WTC11 (cell line): ENCODE measurements at regions not wholly inside any gene's neighbourhood (a gene's known extent, or its start where the extent isn't known, plus 50 kb on each side); places are given as distances from the start of the nearest gene placed in this dataset.

Experiments used
- ATAC-seq: fragments of 200-7000 bp; cut with Tn5 transposase; 2 replicates; pipeline ENCODE4 v1.10.0; 2021; ENCODE audit warnings: mild to moderate bottlenecking, moderate library complexity
- CTCF ChIA-PET: fragments of 300-600 bp; sonication (Branson Sonifier 250); formaldehyde crosslinking; loops from one replicate; lab custom pipeline; 2021; ENCODE audit warnings: antibody characterized with exemption; lab: Charles Lee
- POLR2A ChIA-PET: fragments of 350-600 bp; sonication (Branson Sonifier 250); formaldehyde crosslinking; loops from one replicate; lab custom pipeline; 2021; ENCODE audit warnings: antibody characterized with exemption; lab: Charles Lee
- DNase-seq: peaks from one replicate; pipeline ENCODE4 v3.0.0; 2021; ENCODE audit warnings: low spot score
- H3K27ac Mint-ChIP-seq: 2 replicates; pipeline ENCODE4 v1.8.0; 2021; ENCODE audit warnings: mixed read lengths
- H3K27me3 Mint-ChIP-seq: 2 replicates; pipeline ENCODE4 v1.8.0; 2021; ENCODE audit warnings: low read depth, mild to moderate bottlenecking, moderate library complexity, mixed read lengths
- H3K36me3 Mint-ChIP-seq: 2 replicates; pipeline ENCODE4 v1.8.0; 2021; ENCODE audit warnings: mixed read lengths
- H3K4me1 Mint-ChIP-seq: 2 replicates; pipeline ENCODE4 v1.8.0; 2022; ENCODE audit warnings: mixed read lengths
- H3K4me3 Mint-ChIP-seq: 2 replicates; pipeline ENCODE4 v1.8.0; 2021; ENCODE audit warnings: mild to moderate bottlenecking, moderate library complexity, mixed read lengths
- H3K9me3 Mint-ChIP-seq: 2 replicates; pipeline ENCODE4 v1.8.0; 2021; ENCODE audit warnings: mixed read lengths
- AR ChIP-seq: fragments of 250-450 bp; sonication (Bioruptor Pico); IDR thresholded peaks from 2 replicates; pipeline ENCODE4 v1.9.0; 2021; ENCODE audit warnings: mild to moderate bottlenecking
- ARID4B ChIP-seq: sonication (generic); formaldehyde crosslinking; IDR thresholded peaks from 2 replicates; pipeline ENCODE4 v1.8.0; 2023; ENCODE audit warnings: missing genetic modification reagents, mild to moderate bottlenecking, borderline replicate concordance
- CREM ChIP-seq: sonication (generic); formaldehyde crosslinking; IDR thresholded peaks from 2 replicates; pipeline ENCODE4 v1.8.1; 2022; ENCODE audit warnings: mild to moderate bottlenecking, missing genetic modification reagents, moderate library complexity
- FOXP4 ChIP-seq: sonication (generic); formaldehyde crosslinking; IDR thresholded peaks from 2 replicates; pipeline ENCODE4 v1.8.0; 2022; ENCODE audit warnings: mild to moderate bottlenecking, missing genetic modification reagents
- GABPB1 ChIP-seq: sonication (generic); formaldehyde crosslinking; IDR thresholded peaks from 2 replicates; pipeline ENCODE4 v1.8.1; 2023; ENCODE audit warnings: mild to moderate bottlenecking, missing genetic modification reagents
- KAT7 ChIP-seq: sonication (generic); formaldehyde crosslinking; IDR thresholded peaks from 2 replicates; pipeline ENCODE4 v1.8.1; 2023; ENCODE audit warnings: missing genetic modification reagents, mild to moderate bottlenecking, borderline replicate concordance
- NFE2L1 ChIP-seq: sonication (generic); formaldehyde crosslinking; IDR thresholded peaks from 2 replicates; pipeline ENCODE4 v1.8.1; 2023; ENCODE audit warnings: missing genetic modification reagents
- NR3C1 ChIP-seq: sonication (generic); formaldehyde crosslinking; conservative IDR thresholded peaks from 2 replicates; pipeline ENCODE4 v1.8.1; 2023; ENCODE audit warnings: low read depth, mild to moderate bottlenecking, missing genetic modification reagents
- OVOL2 ChIP-seq: fragments of 250-450 bp; sonication (Bioruptor Pico); IDR thresholded peaks from 2 replicates; pipeline ENCODE4 v1.9.0; 2021; ENCODE audit warnings: mild to moderate bottlenecking, borderline replicate concordance
- PRRX2 ChIP-seq: fragments of 250-450 bp; sonication (Bioruptor Pico); IDR thresholded peaks from 2 replicates; pipeline ENCODE4 v1.8.0; 2021; ENCODE audit warnings: mild to moderate bottlenecking
- RORB ChIP-seq: fragments of 250-450 bp; sonication (Bioruptor Pico); IDR thresholded peaks from 2 replicates; pipeline ENCODE4 v1.9.0; 2021; ENCODE audit warnings: mild to moderate bottlenecking
- TCF7 ChIP-seq: sonication (generic); formaldehyde crosslinking; IDR thresholded peaks from 2 replicates; pipeline ENCODE4 v1.8.0; 2022; ENCODE audit warnings: mild to moderate bottlenecking, low read depth, missing genetic modification reagents, moderate library complexity
- TP53 ChIP-seq: sonication (generic); formaldehyde crosslinking; IDR thresholded peaks from 2 replicates; pipeline ENCODE4 v1.8.1; 2023; ENCODE audit warnings: mild to moderate bottlenecking, missing genetic modification reagents
- ZMAT4 ChIP-seq: fragments of 250-450 bp; sonication (Bioruptor Pico); IDR thresholded peaks from 2 replicates; pipeline ENCODE4 v1.9.0; 2021; ENCODE audit warnings: mild to moderate bottlenecking
- ZNF121 ChIP-seq: sonication (generic); formaldehyde crosslinking; IDR thresholded peaks from 2 replicates; pipeline ENCODE4 v1.8.0; 2023; ENCODE audit warnings: missing genetic modification reagents
- ZNF425 ChIP-seq: fragments of 250-450 bp; sonication (Bioruptor Pico); conservative IDR thresholded peaks from 2 replicates; pipeline ENCODE4 v1.9.0; 2021; ENCODE audit warnings: mild to moderate bottlenecking

GRCh38 chr2:16120591-16121180 is 180.3 kb downstream of the MYCN start:
- DNase-seq (no peak), ATAC-seq (no peak)
- CTCF ChIA-PET, result interaction anchor here (0.6 kb wide), 1 partner anchor 98 kb away, joined by 3 read pairs; no protein-coding TSS in a partner anchor
- Mint-ChIP-seq H3K27ac (no peak overlapping the region), H3K27me3 (no peaks in the 10 kb centered on the region), H3K4me3 (no peak overlapping the region), H3K36me3 (peaks cover 8% of the 10 kb centered on the region), H3K4me1 (peaks cover 16% of the 10 kb centered on the region), H3K9me3 (peaks cover 10% of the 10 kb centered on the region)
- POLR2A ChIA-PET, result no interaction called here
- TF ChIP-seq FOXP4 (CRISPR knock-in tag) (no peak), PRRX2 (CRISPR knock-in tag) (no peak), GABPB1 (CRISPR knock-in tag) (no peak), NFE2L1 (no peak), ZMAT4 (CRISPR knock-in tag) (no peak), ZNF121 (CRISPR knock-in tag) (no peak), KAT7 (no peak), NR3C1 (no peak), CREM (CRISPR knock-in tag) (no peak), OVOL2 (CRISPR knock-in tag) (no peak), TCF7 (CRISPR knock-in tag) (no peak), TP53 (CRISPR knock-in tag) (no peak), AR (no peak), ZNF425 (no peak), ARID4B (CRISPR knock-in tag) (no peak), RORB (CRISPR knock-in tag) (no peak)
